ENCODE measurements at regions not wholly inside any gene's neighbourhood (a gene's known extent, or its start where the extent isn't known, plus 50 kb on each side); places are given as distances from the start of the nearest gene placed in this dataset.

DNA sequence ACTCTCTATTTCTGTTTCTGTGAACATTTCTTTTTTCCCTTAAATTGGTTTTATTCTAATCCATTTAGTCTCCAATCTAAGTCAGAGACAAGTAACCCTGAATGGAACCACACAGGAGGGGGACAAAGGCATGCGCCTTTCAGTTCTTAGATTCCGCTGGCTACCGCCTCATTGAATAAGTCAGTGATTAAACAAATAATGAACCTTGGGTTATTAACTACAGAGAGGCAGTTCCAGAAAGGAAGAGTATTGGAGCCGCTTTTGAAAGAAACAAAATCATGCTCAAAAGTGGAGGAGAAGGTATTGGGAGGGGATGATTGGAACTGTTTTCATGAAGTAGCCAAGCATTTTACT lies 459.8 kb upstream of the DAB1 start:
- no peaks in the 10 kb centered on the region for H3K4me1 ChIP-seq (ENCODE audit: insufficient read depth, low read length)
- TF ChIP-seq, protein P1, sequence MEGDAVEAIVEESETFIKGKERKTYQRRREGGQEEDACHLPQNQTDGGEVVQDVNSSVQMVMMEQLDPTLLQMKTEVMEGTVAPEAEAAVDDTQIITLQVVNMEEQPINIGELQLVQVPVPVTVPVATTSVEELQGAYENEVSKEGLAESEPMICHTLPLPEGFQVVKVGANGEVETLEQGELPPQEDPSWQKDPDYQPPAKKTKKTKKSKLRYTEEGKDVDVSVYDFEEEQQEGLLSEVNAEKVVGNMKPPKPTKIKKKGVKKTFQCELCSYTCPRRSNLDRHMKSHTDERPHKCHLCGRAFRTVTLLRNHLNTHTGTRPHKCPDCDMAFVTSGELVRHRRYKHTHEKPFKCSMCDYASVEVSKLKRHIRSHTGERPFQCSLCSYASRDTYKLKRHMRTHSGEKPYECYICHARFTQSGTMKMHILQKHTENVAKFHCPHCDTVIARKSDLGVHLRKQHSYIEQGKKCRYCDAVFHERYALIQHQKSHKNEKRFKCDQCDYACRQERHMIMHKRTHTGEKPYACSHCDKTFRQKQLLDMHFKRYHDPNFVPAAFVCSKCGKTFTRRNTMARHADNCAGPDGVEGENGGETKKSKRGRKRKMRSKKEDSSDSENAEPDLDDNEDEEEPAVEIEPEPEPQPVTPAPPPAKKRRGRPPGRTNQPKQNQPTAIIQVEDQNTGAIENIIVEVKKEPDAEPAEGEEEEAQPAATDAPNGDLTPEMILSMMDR (IDR thresholded peaks at IDR 0.05; ENCODE audit: borderline replicate concordance, extremely low read depth, low read length, poor library complexity, severe bottlenecking) = no peak
- no peak for TF ChIP-seq EZH2 (IDR thresholded peaks at IDR 0.05; ENCODE audit: borderline replicate concordance, low read depth, low read length, severe bottlenecking)
- peaks cover 3% of the 10 kb centered on the region for H3K27me3 ChIP-seq (ENCODE audit: insufficient read depth, low read length, poor library complexity)

DNA sequence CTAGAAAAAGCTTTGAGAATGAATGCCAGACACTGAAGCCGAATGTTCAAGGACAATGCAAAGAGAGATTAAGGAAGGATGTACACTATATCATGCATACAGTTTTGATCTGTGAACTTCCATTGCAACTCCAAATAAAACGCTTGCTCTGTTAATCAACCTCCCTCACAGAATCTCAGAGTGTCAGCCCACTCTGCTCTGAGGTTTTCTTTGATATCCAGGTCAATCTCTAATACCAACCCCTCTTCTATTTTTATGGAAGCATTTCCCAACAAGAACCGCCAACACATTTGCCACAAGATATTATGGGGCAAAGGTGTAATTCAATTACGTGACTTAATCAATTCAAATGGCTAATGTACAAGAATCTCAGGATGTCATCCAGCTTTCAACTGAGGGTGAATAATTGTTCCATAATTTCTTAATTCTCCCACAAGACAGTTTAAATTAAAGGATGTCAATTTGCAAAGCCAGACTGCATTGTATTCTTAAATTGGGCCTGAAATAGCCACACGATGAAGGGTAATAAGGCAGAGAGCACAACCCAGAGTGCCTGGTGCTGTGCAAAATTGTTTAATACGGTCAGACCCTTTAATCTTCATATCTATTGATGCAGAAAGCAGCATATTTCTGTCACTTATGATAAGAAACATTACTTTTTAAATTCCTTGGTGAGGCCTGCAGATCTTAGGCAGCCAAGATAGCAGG lies 459.2 kb upstream of the DAB1 start:
- H3K79me2 ChIP-seq (ENCODE audit: insufficient read depth, low read length) = no peaks in the 10 kb centered on the region
- no peaks in the 10 kb centered on the region for H3K36me3 ChIP-seq (ENCODE audit: insufficient read depth, low read length)
- DNase-seq (no peak), ATAC-seq (ENCODE audit: insufficient read depth, low read depth) (no peak)
- no peaks in the 10 kb centered on the region for H3K9me3 ChIP-seq (ENCODE audit: insufficient read depth, low read length, severe bottlenecking)
- no peak overlapping the region for H3K4me3 ChIP-seq (ENCODE audit: low read depth in 1 of 2, low read length in 2 of 2)
- no peak overlapping the region for H3K9ac ChIP-seq (ENCODE audit: low read depth, low read length)
- TF ChIP-seq, protein P1 (IDR thresholded peaks at IDR 0.05; ENCODE audit: borderline replicate concordance, extremely low read depth, low read length, poor library complexity, severe bottlenecking) = no peak
- TF ChIP-seq EZH2 (IDR thresholded peaks at IDR 0.05; ENCODE audit: borderline replicate concordance, low read depth, low read length, severe bottlenecking) = no peak
- H2AFZ ChIP-seq (ENCODE audit: low read depth, low read length) = no peak overlapping the region
- peaks cover 3% of the 10 kb centered on the region for H3K27me3 ChIP-seq (ENCODE audit: insufficient read depth, low read length, poor library complexity)
- no peaks in the 10 kb centered on the region for H3K4me1 ChIP-seq (ENCODE audit: insufficient read depth, low read length)
- no peaks in the 10 kb centered on the region for H4K20me1 ChIP-seq (ENCODE audit: insufficient read depth, low read length)
- H3K27ac ChIP-seq (ENCODE audit: low read length) = no peak overlapping the region
- H3K4me2 ChIP-seq (ENCODE audit: insufficient read depth, low read length) = no peak overlapping the region

More for the DNA sequence above, 459.8 kb upstream of the DAB1 start:
- Histone ChIP-seq H3K4me2 (ENCODE audit: insufficient read depth, low read length) (no peak overlapping the region), H3K9me3 (ENCODE audit: insufficient read depth, low read length, severe bottlenecking) (no peaks in the 10 kb centered on the region), H3K27ac (ENCODE audit: low read length) (no peak overlapping the region), H4K20me1 (ENCODE audit: insufficient read depth, low read length) (no peaks in the 10 kb centered on the region), H3K4me3 (ENCODE audit: low read depth in 1 of 2, low read length in 2 of 2) (no peak overlapping the region), H3K9ac (ENCODE audit: low read depth, low read length) (no peak overlapping the region), H3K79me2 (ENCODE audit: insufficient read depth, low read length) (no peaks in the 10 kb centered on the region), H2AFZ (ENCODE audit: low read depth, low read length) (no peak overlapping the region), H3K36me3 (ENCODE audit: insufficient read depth, low read length) (no peaks in the 10 kb centered on the region)
- no peak for ATAC-seq (ENCODE audit: insufficient read depth, low read depth)
- DNase-seq = no peak

DNA sequence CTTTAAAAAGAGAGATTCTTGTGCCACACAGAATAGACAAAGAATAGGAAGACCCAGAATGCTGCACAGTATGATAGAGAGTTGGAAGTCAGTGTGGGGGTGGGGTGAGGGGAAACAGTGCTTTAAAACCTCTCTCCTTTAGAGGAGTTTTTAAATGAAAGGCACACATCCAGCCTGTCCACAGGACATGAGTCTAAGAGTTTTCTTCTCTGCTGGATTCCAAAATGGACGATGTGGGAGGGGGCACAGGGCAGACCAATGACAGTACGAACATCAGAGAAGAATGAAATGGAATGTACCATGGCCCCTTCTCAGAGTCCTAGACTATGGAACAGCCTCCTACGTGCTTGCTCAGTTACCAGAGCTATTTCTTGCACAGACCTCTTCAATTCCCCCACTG lies 458.2 kb upstream of the DAB1 start:
- Histone ChIP-seq H4K20me1 (ENCODE audit: insufficient read depth, low read length) (no peaks in the 10 kb centered on the region), H3K27ac (ENCODE audit: low read length) (no peak overlapping the region), H2AFZ (ENCODE audit: low read depth, low read length) (no peak overlapping the region), H3K9ac (ENCODE audit: low read depth, low read length) (no peak overlapping the region), H3K79me2 (ENCODE audit: insufficient read depth, low read length) (no peaks in the 10 kb centered on the region), H3K4me1 (ENCODE audit: insufficient read depth, low read length) (no peaks in the 10 kb centered on the region), H3K9me3 (ENCODE audit: insufficient read depth, low read length, severe bottlenecking) (no peaks in the 10 kb centered on the region), H3K4me3 (ENCODE audit: low read depth in 1 of 2, low read length in 2 of 2) (no peak overlapping the region), H3K4me2 (ENCODE audit: insufficient read depth, low read length) (no peak overlapping the region), H3K36me3 (ENCODE audit: insufficient read depth, low read length) (no peaks in the 10 kb centered on the region), H3K27me3 (ENCODE audit: insufficient read depth, low read length, poor library complexity) (peaks cover 3% of the 10 kb centered on the region)
- DNase-seq = no peak
- no peak for ATAC-seq (ENCODE audit: insufficient read depth, low read depth)
- TF ChIP-seq, protein P1 (IDR thresholded peaks at IDR 0.05; ENCODE audit: borderline replicate concordance, extremely low read depth, low read length, poor library complexity, severe bottlenecking) = no peak
- TF ChIP-seq EZH2 (IDR thresholded peaks at IDR 0.05; ENCODE audit: borderline replicate concordance, low read depth, low read length, severe bottlenecking) = no peak

Measured in DND-41 (cell line).